GM21447 (cell line): ENCODE measurements at regions not wholly inside any gene's neighbourhood (a gene's known extent, or its start where the extent isn't known, plus 50 kb on each side); places are given as distances from the start of the nearest gene placed in this dataset.
"Not testable (repeated sequence)": the region's sequence is repeated elsewhere in the genome, so short reads cannot be mapped to it uniquely, and the experiment has no call there.

Experiments used
- ATAC-seq: cut with Tn5 transposase; IDR thresholded peaks from one replicate; pipeline ENCODE4 v1.9.1; 2021; ENCODE audit not compliant: unreplicated experiment

- ATAC-seq: no peak
These were observed 285.3 kb upstream of the GADL1 start for GRCh38 chr3:31179768-31180167.

- ATAC-seq: no peak
These were observed 285.8 kb upstream of the GADL1 start for GRCh38 chr3:31180274-31180673.

- ATAC-seq: no peak
These were observed 287.2 kb upstream of the GADL1 start for GRCh38 chr3:31181661-31182060.

GRCh38 chr3:31182661-31183060 is 288.2 kb upstream of the GADL1 start:
- no peak for ATAC-seq

- ATAC-seq: no peak
These were observed 290.0 kb upstream of the GADL1 start for GRCh38 chr3:31184261-31185061.

- ATAC-seq: no peak
These were observed 290.5 kb upstream of the GADL1 start for GRCh38 chr3:31185062-31185357.

GRCh38 chr3:31186041-31186440 is 291.6 kb upstream of the GADL1 start:
- no peak for ATAC-seq

- no peak for ATAC-seq
These were observed 292.9 kb upstream of the GADL1 start for GRCh38 chr3:31187380-31187779.

- no peak for ATAC-seq
These were observed 293.7 kb upstream of the GADL1 start for GRCh38 chr3:31188112-31188511.

GRCh38 chr3:31189330-31189729 is 294.9 kb upstream of the GADL1 start:
- no peak for ATAC-seq

GRCh38 chr3:31189971-31190370 is 295.5 kb upstream of the GADL1 start:
- ATAC-seq: no peak

- no peak for ATAC-seq
These were observed 296.9 kb upstream of the GADL1 start for GRCh38 chr3:31191354-31191753.

- ATAC-seq: no peak
These were observed 299.0 kb upstream of the GADL1 start for GRCh38 chr3:31193429-31193828.

- ATAC-seq: no peak
These were observed 299.4 kb upstream of the GADL1 start for GRCh38 chr3:31193871-31194270.

GRCh38 chr3:31196261-31196660 is 301.8 kb upstream of the GADL1 start:
- no peak for ATAC-seq

GRCh38 chr3:31196881-31197364 is 302.5 kb upstream of the GADL1 start:
- ATAC-seq: no peak

GRCh38 chr3:31197941-31198340 is 303.5 kb upstream of the GADL1 start:
- ATAC-seq: no peak

- no peak for ATAC-seq
These were observed 304.4 kb upstream of the GADL1 start for GRCh38 chr3:31198890-31199289.

- ATAC-seq: no peak
These were observed 309.7 kb upstream of the GADL1 start for GRCh38 chr3:31203960-31204795.

- ATAC-seq: not testable (repeated sequence)
These were observed 310.3 kb upstream of the GADL1 start for GRCh38 chr3:31204796-31205056.

- no peak for ATAC-seq
These were observed 315.7 kb upstream of the GADL1 start for GRCh38 chr3:31210068-31210645.

GRCh38 chr3:31213869-31214486 is 318.7 kb upstream of the STT3B start:
- peak; percentile 87 for ATAC-seq
